GM12878 (cell line): ENCODE measurements at regions not wholly inside any gene's neighbourhood (a gene's known extent, or its start where the extent isn't known, plus 50 kb on each side); places are given as distances from the start of the nearest gene placed in this dataset.

Source experiments
- CEBPB ChIP-seq, 2 experiments: fragments of 150-350 bp in 1 of 2; IDR thresholded peaks; 2 replicates each; pipeline ENCODE4 v1.6.1; 2012 to 2014; ENCODE audit warnings: low read depth in 2 of 2, low read length in 2 of 2, borderline replicate concordance in 1 of 2, inconsistent platforms in 1 of 2
- EGR1 ChIP-seq, 2 experiments: IDR thresholded peaks; 1 replicate in 1 of 2; 2 replicates in 1 of 2; pipeline ENCODE4 v1.6.1; 2011 to 2012; ENCODE audit warnings: low read depth in 2 of 2, low read length in 2 of 2, borderline replicate concordance in 1 of 2, mild to moderate bottlenecking in 1 of 2, moderate library complexity in 1 of 2
- EZH2 ChIP-seq: IDR thresholded peaks from 2 replicates; pipeline ENCODE4 v1.6.1; 2012; ENCODE audit warnings: low read depth, mild to moderate bottlenecking, control low read depth, inconsistent platforms, low read length, borderline replicate concordance; ENCODE audit not compliant: control insufficient read depth
- FOS ChIP-seq: IDR thresholded peaks from 3 replicates; pipeline ENCODE4 v1.6.1; 2011; ENCODE audit warnings: borderline replicate concordance; ENCODE audit not compliant: insufficient read length; ENCODE audit errors: extremely low read depth
- HCFC1 ChIP-seq: fragments of 150-350 bp; IDR thresholded peaks from 2 replicates; pipeline ENCODE4 v1.6.1; 2014; ENCODE audit warnings: low read length
- MYC ChIP-seq: IDR thresholded peaks from 2 replicates; pipeline ENCODE4 v1.6.1; 2011; ENCODE audit warnings: mild to moderate bottlenecking, low read length, moderate library complexity, inconsistent platforms; ENCODE audit not compliant: insufficient read depth, insufficient replicate concordance, insufficient read length, severe bottlenecking
- NR2C1 ChIP-seq: fragments of 450-650 bp; IDR thresholded peaks from 2 replicates; pipeline ENCODE4 v1.6.1; 2017; ENCODE audit warnings: antibody characterized with exemption, mild to moderate bottlenecking, moderate library complexity
- POLR2A ChIP-seq: IDR thresholded peaks from 2 replicates; pipeline ENCODE4 v1.6.1; 2011; ENCODE audit warnings: low read depth, mild to moderate bottlenecking, low read length
- STAT3 ChIP-seq: IDR thresholded peaks from 2 replicates; pipeline ENCODE4 v1.6.1; 2011; ENCODE audit warnings: low read depth, low read length, improper control_type of control experiment
- YBX1 ChIP-seq: fragments of 450-650 bp; IDR thresholded peaks from 2 replicates; pipeline ENCODE4 v1.6.1; 2016; ENCODE audit warnings: antibody characterized with exemption
- TF ChIP-seq, protein P1 (sequence below): fragments of 450-650 bp; IDR thresholded peaks from 2 replicates; pipeline ENCODE4 v1.6.1; 2016; ENCODE audit warnings: mild to moderate bottlenecking
- TF ChIP-seq, protein P2 (sequence below), 3 experiments: IDR thresholded peaks in 2 of 3; conservative IDR thresholded peaks in 1 of 3; 2 replicates each; pipeline ENCODE4 v1.5.1; 2011; ENCODE audit warnings: low read depth in 3 of 3, low read length in 3 of 3, mild to moderate bottlenecking in 3 of 3, control low read depth in 2 of 3, moderate library complexity in 2 of 3, inconsistent platforms in 1 of 3, mixed read lengths in 1 of 3; ENCODE audit not compliant: control insufficient read depth in 2 of 3, insufficient read depth in 1 of 3; ENCODE audit errors: extremely low read depth in 1 of 3
- TF ChIP-seq, protein P3 (sequence below): IDR thresholded peaks from 2 replicates; pipeline ENCODE4 v1.6.1; 2011; ENCODE audit warnings: borderline replicate concordance, low read depth, mild to moderate bottlenecking, moderate library complexity, mixed read lengths, low read length; ENCODE audit not compliant: insufficient read depth; ENCODE audit errors: extremely low read length
- TF ChIP-seq, protein P4 (sequence below): IDR thresholded peaks from 2 replicates; pipeline ENCODE4 v1.6.1; 2012; ENCODE audit warnings: low read depth, low read length, improper control_type of control experiment

DNA sequence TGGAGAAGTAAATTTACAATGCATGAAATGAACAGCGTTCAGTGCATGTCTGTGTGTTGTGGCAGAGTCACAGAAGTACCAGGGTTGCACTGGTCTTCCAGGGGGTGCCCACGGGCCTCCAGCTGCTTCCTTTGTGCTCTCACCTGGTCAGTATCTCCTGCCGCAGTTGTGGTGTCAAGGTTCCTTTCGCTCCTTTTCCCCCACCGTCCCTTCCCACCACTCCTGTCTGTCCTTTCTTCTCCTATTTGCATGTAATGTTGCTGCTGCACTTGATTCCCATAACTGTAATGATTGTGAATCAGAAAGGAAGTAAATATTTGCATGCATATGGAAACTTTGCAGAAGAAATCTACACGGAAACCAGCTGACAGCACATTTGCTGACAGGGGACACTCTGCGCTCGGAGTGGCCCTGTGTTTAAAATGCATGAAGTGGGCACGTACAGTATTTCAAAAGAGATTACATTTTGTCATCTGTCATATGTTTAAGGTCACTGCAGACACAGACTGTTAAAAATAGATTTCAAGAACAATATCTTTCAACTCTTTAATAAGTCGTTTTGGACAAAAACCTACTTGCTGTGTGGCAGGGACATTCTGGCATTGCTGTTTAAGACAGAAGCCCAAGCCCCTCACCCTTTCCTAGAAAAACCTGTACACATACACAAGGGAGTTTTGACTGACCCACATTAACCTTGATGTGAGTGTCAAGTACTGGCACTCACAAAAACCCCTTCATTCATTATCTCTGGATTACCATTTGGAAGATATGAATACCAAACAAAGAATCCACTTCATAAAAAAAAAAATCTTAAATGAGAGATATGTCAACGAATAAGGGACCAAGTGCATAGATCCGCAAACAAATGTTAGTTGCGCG is 336.7 kb upstream of the KLF6 start:
- TF ChIP-seq EGR1 (IDR thresholded peaks at IDR 0.05; ENCODE audit: borderline replicate concordance in 1 of 2, low read depth in 2 of 2, low read length in 2 of 2) (no peak), CEBPB (IDR thresholded peaks at IDR 0.05; ENCODE audit: borderline replicate concordance in 1 of 2, low read depth in 2 of 2, low read length in 2 of 2) (no peak), NR2C1 (no peak), FOS (no peak), STAT3 (no peak), POLR2A (no peak), HCFC1 (no peak), EZH2 (no peak), MYC (no peak), YBX1 (no peak)
- TF ChIP-seq, protein P1, sequence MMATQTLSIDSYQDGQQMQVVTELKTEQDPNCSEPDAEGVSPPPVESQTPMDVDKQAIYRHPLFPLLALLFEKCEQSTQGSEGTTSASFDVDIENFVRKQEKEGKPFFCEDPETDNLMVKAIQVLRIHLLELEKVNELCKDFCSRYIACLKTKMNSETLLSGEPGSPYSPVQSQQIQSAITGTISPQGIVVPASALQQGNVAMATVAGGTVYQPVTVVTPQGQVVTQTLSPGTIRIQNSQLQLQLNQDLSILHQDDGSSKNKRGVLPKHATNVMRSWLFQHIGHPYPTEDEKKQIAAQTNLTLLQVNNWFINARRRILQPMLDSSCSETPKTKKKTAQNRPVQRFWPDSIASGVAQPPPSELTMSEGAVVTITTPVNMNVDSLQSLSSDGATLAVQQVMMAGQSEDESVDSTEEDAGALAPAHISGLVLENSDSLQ, result no peak
- TF ChIP-seq, protein P2, sequence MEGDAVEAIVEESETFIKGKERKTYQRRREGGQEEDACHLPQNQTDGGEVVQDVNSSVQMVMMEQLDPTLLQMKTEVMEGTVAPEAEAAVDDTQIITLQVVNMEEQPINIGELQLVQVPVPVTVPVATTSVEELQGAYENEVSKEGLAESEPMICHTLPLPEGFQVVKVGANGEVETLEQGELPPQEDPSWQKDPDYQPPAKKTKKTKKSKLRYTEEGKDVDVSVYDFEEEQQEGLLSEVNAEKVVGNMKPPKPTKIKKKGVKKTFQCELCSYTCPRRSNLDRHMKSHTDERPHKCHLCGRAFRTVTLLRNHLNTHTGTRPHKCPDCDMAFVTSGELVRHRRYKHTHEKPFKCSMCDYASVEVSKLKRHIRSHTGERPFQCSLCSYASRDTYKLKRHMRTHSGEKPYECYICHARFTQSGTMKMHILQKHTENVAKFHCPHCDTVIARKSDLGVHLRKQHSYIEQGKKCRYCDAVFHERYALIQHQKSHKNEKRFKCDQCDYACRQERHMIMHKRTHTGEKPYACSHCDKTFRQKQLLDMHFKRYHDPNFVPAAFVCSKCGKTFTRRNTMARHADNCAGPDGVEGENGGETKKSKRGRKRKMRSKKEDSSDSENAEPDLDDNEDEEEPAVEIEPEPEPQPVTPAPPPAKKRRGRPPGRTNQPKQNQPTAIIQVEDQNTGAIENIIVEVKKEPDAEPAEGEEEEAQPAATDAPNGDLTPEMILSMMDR (IDR thresholded peaks at IDR 0.05 in 2 of 3, conservative IDR thresholded peaks at IDR 0.05 in 1 of 3; ENCODE audit: control insufficient read depth in 2 of 3, extremely low read depth in 1 of 3, insufficient read depth in 1 of 3, low read depth in 3 of 3, low read length in 3 of 3), result no peak
- TF ChIP-seq, protein P3, sequence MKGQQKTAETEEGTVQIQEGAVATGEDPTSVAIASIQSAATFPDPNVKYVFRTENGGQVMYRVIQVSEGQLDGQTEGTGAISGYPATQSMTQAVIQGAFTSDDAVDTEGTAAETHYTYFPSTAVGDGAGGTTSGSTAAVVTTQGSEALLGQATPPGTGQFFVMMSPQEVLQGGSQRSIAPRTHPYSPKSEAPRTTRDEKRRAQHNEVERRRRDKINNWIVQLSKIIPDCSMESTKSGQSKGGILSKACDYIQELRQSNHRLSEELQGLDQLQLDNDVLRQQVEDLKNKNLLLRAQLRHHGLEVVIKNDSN, result no peak
- TF ChIP-seq, protein P4, sequence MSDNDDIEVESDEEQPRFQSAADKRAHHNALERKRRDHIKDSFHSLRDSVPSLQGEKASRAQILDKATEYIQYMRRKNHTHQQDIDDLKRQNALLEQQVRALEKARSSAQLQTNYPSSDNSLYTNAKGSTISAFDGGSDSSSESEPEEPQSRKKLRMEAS, result no peak
